ENCODE measurements at regions not wholly inside any gene's neighbourhood (a gene's known extent, or its start where the extent isn't known, plus 50 kb on each side); places are given as distances from the start of the nearest gene placed in this dataset.
"Not testable (repeated sequence)": the region's sequence is repeated elsewhere in the genome, so short reads cannot be mapped to it uniquely, and the experiment has no call there.

DNA sequence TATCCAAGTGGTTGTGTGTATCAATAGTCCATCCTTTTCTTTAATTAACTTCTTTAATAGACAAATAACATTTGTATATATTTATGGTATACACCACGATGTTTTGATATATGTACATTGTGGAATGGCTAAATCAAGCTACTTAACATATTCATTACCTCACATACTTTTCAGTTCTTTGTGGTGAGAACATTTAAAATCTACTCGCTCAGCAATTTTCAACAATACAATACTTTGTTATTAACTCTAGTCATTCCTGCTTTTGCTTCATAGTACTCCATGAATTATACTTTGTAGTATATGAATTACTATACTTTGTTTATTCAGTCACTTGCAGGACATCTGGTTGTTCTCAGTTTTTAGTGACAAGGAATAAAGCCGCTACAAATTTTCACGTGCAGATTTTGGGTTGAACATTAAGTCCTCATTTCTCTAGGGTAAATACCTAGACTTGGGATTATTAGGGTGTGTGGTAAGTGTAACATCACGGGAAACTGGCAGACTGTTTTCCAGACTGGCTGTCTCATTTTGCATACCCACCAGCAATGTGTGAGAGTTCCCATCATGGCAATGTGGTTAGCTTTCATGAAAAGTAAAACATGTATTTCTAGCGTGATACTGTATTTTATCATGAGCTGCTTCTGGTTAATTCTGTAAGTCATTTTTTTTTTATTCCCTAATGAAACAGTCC, 354.4 kb upstream of the WWC1 start:
- no peak for DNase-seq (ENCODE audit: low read depth)

DNA sequence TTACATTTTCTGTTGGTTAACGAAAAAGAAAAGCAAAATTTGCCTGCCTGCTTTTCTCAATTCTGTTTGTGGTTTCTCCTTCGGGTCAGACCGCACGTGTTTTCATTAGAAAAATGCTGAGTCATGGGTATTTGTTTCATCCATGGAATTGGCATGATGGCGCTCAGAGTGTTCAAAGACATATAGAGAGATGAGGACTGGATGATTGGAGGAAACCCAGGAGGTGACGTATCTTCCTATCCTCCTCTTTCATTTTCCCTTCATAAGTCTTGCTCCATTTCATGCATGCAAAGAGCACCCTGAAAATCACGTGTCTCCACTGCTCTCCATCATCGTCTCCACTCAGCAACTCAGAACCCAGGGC, 353.8 kb upstream of the WWC1 start:
- DNase-seq (ENCODE audit: low read depth) = no peak

DNA sequence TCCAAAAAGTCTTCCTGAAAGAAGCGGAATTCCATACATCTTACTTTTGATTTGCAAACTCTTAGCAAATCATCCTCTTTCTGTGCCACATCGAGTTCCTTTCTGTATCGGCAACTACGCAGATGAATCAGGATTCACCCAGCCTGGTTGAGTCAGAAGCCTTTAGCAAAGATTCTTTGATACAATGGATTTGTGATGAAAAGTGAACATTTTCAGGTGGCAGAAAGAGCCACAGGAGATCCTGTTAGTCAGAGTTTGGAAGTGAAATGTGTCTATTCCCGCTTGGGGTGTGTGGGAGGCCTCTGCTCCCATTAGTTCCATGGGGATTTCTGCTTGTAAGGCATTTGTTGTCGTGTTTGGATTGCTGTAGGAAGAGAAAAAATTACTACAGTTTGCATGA, 351.8 kb upstream of the WWC1 start:
- DNase-seq (ENCODE audit: low read depth) = no peak

GRCh38 chr5:167940911-167941310, 350.5 kb upstream of the WWC1 start:
- no peak for DNase-seq (ENCODE audit: low read depth)

DNA sequence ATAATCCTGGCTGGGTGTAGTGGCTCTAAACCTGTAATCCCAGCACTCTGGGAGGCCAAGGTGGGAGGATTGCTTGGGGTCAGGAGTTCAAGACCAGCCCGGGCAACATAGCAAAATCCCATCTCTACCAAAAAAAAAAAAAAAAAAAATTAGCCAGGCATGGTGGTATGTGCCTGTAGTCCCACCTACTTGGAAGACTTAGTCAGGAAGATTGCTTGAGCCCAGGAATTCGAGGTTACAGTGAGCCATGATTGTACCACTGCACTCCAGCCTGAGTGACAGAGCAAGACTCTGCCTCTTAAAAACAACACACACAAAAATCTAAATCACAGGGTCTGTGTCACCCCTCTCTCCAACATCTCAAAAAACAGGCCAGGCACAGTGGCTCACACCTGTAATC, 349.9 kb upstream of the WWC1 start:
- not testable (repeated sequence) for DNase-seq (ENCODE audit: low read depth)

DNA sequence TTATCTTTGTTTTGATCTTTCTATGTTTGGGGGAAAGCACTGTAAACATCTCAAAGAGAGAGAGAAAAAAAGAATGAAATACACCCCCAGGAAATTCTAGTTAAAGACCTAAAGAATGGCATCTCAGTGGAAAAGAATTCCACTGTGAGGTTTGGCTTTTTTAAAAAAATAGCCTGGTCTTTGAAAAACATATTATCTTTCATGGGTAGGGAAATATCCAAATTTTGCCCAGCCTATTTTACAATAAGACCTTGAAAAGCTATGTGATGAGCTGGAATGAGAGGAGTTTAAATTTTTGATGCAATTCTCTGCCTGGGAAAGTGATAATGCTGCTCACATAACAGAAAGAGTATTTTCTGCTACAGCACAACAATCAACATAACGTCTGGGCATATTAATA, 348.1 kb upstream of the WWC1 start:
- no peak for DNase-seq (ENCODE audit: low read depth)

GRCh38 chr5:167944121-167944852, 347.2 kb upstream of the WWC1 start:
- no peak for DNase-seq (ENCODE audit: low read depth)

GRCh38 chr5:167945542-167946384, 345.7 kb upstream of the WWC1 start:
- no peak for DNase-seq (ENCODE audit: low read depth)

- DNase-seq (ENCODE audit: low read depth) = no peak
Measured at GRCh38 chr5:167947306-167947705, 344.1 kb upstream of the WWC1 start.

- no peak for DNase-seq (ENCODE audit: low read depth)
Measured at GRCh38 chr5:167948251-167948650, 343.2 kb upstream of the WWC1 start.

GRCh38 chr5:167949435-167949834, 342.0 kb upstream of the WWC1 start:
- DNase-seq (ENCODE audit: low read depth) = no peak

GRCh38 chr5:167950126-167950721, 341.2 kb upstream of the WWC1 start:
- no peak for DNase-seq (ENCODE audit: low read depth)

GRCh38 chr5:167951116-167951515, 340.3 kb upstream of the WWC1 start:
- DNase-seq (ENCODE audit: low read depth) = no peak

DNA sequence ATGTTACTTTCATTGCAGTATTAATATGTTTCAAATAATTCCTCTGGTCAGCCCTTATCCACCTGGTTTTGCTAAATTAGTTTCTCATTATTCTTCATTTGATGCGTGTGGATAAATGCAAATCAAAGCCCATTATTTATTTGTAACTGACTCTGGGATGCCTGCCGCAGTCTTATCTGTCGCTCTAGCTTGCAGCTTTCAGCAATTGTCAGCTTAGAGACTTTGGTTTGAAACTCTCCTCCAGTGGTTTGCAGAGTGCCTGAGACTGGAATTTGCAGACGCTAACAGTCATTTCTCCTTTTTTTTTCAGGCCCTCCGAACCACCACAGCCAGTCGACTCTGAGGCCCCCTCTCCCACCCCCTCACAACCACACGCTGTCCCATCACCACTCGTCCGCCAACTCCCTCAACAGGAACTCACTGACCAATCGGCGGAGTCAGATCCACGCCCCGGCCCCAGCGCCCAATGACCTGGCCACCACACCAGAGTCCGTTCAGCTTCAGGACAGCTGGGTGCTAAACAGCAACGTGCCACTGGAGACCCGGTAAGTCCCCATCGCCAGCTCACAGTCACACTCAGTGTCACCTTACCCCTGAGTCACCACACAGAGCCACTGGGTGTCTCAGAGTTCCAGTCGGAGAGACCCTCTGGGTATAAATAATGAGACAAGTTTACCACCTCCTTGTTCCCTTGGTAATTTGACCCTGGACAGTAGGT, 339.0 kb upstream of the WWC1 start:
- no peak for DNase-seq (ENCODE audit: low read depth)

- DNase-seq (ENCODE audit: low read depth) = no peak
Measured at GRCh38 chr5:167953151-167953798, 338.2 kb upstream of the WWC1 start.

DNA sequence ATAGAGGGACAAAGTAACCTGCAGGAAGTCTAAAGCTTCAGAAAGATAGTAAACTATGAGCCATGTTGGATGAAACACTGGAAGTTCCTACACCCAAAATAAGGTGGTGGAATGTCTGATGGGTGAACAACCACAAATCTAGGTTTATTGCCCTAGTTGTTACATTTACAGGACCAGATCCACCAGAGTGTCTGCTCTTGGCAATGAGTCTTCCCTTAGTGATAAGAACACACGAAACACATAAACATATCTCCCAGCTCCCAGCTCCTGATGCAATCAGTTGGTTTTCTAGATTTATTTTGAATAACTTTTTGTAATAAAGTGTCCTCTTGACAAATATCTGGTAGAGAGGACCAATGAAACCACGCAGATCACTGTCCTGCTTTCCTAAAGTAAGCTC, 329.7 kb upstream of the WWC1 start:
- DNase-seq (ENCODE audit: low read depth) = no peak

GRCh38 chr5:167964529-167964928, 326.9 kb upstream of the WWC1 start:
- no peak for DNase-seq (ENCODE audit: low read depth)

GRCh38 chr5:167965710-167966109, 325.7 kb upstream of the WWC1 start:
- DNase-seq (ENCODE audit: low read depth) = no peak

DNA sequence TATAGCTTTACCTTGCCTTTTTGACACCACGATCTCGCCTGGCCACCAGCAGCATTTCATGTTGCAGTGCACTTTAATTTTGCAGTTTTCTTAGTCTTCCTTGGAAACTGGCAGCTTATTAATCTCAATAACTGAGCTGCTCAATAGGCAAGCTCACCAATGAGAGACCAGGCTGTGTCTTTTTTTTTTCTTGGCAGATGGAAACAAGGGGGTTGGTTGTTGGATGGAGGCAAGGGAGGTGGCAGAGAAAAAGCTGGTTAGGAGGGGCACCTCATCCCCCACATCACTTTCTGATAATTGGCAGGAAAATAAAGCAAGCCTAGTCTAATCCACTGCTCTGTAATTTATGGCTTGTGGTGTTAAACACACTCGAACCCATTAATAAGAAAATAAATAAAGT, 324.5 kb upstream of the WWC1 start:
- DNase-seq (ENCODE audit: low read depth) = no peak

DNA sequence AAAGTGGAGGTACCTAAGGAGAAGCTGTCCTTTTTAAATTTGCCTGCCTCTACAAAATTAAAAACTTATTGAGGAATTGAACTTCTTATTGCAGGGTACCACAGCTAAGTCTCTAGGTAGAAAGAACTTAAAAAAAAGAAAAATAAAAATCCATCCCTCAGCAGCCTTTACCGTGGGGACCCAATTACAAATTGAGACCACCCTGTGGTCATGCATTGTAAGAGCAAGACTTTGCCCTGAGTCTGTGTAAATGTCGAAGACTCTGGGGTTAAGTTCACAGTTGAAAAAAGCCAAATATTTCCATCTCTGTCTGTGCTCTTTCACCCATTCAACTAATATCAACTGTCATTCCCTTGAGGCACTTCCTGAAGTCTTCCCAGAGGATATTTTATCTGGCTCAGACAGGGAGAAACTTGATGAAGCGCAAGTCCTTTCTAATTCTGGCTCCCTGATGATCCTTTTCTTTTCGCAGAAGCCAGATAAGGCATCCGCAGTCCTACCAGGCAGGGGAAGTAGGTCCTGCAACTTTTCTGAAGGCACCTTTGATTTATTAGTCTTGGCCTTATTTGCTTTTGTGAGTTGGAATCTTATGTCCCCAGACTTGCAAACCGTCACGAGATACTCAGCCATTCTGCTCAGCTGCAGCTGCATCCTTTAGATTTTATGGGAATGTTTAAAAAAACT, 323.8 kb upstream of the WWC1 start:
- DNase-seq (ENCODE audit: low read depth) = no peak

DNA sequence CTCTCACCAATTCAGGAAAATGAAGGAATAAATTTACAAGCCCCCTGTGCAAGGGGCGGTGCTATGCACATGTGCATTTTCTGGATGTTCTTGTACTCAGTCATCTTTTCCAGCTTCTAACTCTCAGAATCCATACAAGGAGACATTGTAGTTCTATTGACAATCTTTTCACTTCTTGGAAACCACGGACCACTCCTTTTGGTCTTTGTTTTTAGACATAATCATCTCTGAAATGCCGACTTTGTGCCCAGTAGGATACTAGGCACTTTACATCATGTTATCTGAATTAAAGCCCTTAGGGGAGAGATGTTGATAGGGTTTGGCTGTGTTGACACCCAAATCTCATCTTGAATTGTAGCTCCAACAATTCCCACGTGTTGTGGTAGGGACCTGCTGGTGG, 322.6 kb upstream of the WWC1 start:
- DNase-seq (ENCODE audit: low read depth) = no peak

Measured in stimulated activated CD8-positive, alpha-beta memory T cell treated with anti-CD3 and anti-CD28 coated beads, Interleukin-15, amount 100 ng/mL, for 1 hour (primary cell).